ENCODE measurements at regions not wholly inside any gene's neighbourhood (a gene's known extent, or its start where the extent isn't known, plus 50 kb on each side); places are given as distances from the start of the nearest gene placed in this dataset.
A peak's percentile ranks its signal among the peaks of the same experiment; 100 is the strongest.

- DNase-seq (ENCODE audit: low read depth) = no peak
- in situ Hi-C loops (cut with HindIII; ENCODE audit: low pct_unique_long_range_greater_than_20kb, low sequenced_read_pairs) = no loop called here
Measured at GRCh38 chr5:128649192-128649591, 111.1 kb upstream of the FBN2 start.

- in situ Hi-C loops (cut with HindIII; ENCODE audit: low pct_unique_long_range_greater_than_20kb, low sequenced_read_pairs) = no loop called here
- no peak for DNase-seq (ENCODE audit: low read depth)
Measured at GRCh38 chr5:128662997-128663396, 125.0 kb upstream of the FBN2 start.

- DNase-seq (ENCODE audit: low read depth) = no peak
- in situ Hi-C loops (cut with HindIII; ENCODE audit: low pct_unique_long_range_greater_than_20kb, low sequenced_read_pairs) = no loop called here
Measured at GRCh38 chr5:128665747-128666355, 127.8 kb upstream of the FBN2 start.

GRCh38 chr5:128667152-128667551 is 129.1 kb upstream of the FBN2 start:
- in situ Hi-C loops (cut with HindIII; ENCODE audit: low pct_unique_long_range_greater_than_20kb, low sequenced_read_pairs) = no loop called here
- no peak for DNase-seq (ENCODE audit: low read depth)

- in situ Hi-C loops (cut with HindIII; ENCODE audit: low pct_unique_long_range_greater_than_20kb, low sequenced_read_pairs) = no loop called here
- no peak for DNase-seq (ENCODE audit: low read depth)
Measured at GRCh38 chr5:128667751-128668150, 129.7 kb upstream of the FBN2 start.

- in situ Hi-C loops (cut with HindIII; ENCODE audit: low pct_unique_long_range_greater_than_20kb, low sequenced_read_pairs) = no loop called here
- no peak for DNase-seq (ENCODE audit: low read depth)
Measured at GRCh38 chr5:128668921-128669320, 130.9 kb upstream of the FBN2 start.

- DNase-seq (ENCODE audit: low read depth) = no peak
- in situ Hi-C loops (cut with HindIII; ENCODE audit: low pct_unique_long_range_greater_than_20kb, low sequenced_read_pairs) = no loop called here
Measured at GRCh38 chr5:128669803-128670202, 131.8 kb upstream of the FBN2 start.

- in situ Hi-C loops (cut with HindIII; ENCODE audit: low pct_unique_long_range_greater_than_20kb, low sequenced_read_pairs) = no loop called here
- no peak for DNase-seq (ENCODE audit: low read depth)
Measured at GRCh38 chr5:128671943-128672342, 133.9 kb upstream of the FBN2 start.

GRCh38 chr5:128673000-128673399 is 135.0 kb upstream of the FBN2 start:
- in situ Hi-C loops (cut with HindIII; ENCODE audit: low pct_unique_long_range_greater_than_20kb, low sequenced_read_pairs) = no loop called here
- DNase-seq (ENCODE audit: low read depth) = no peak

- no peak for DNase-seq (ENCODE audit: low read depth)
- in situ Hi-C loops (cut with HindIII; ENCODE audit: low pct_unique_long_range_greater_than_20kb, low sequenced_read_pairs) = no loop called here
Measured at GRCh38 chr5:128673411-128673957, 135.4 kb upstream of the FBN2 start.

GRCh38 chr5:128673970-128674369 is 135.9 kb upstream of the FBN2 start:
- in situ Hi-C loops (cut with HindIII; ENCODE audit: low pct_unique_long_range_greater_than_20kb, low sequenced_read_pairs) = no loop called here
- no peak for DNase-seq (ENCODE audit: low read depth)

- DNase-seq (ENCODE audit: low read depth) = peak; percentile 31
- in situ Hi-C loops (cut with HindIII; ENCODE audit: low pct_unique_long_range_greater_than_20kb, low sequenced_read_pairs) = no loop called here
Measured at GRCh38 chr5:128674837-128675446, 136.9 kb upstream of the FBN2 start.

- no peak for DNase-seq (ENCODE audit: low read depth)
- in situ Hi-C loops (cut with HindIII; ENCODE audit: low pct_unique_long_range_greater_than_20kb, low sequenced_read_pairs) = no loop called here
Measured at GRCh38 chr5:128681096-128681495, 143.1 kb upstream of the FBN2 start.

- DNase-seq (ENCODE audit: low read depth) = no peak
- in situ Hi-C loops (cut with HindIII; ENCODE audit: low pct_unique_long_range_greater_than_20kb, low sequenced_read_pairs) = no loop called here
Measured at GRCh38 chr5:128681764-128682592, 143.9 kb upstream of the FBN2 start.

- in situ Hi-C loops (cut with HindIII; ENCODE audit: low pct_unique_long_range_greater_than_20kb, low sequenced_read_pairs) = no loop called here
- DNase-seq (ENCODE audit: low read depth) = no peak
Measured at GRCh38 chr5:128682669-128683068, 144.6 kb upstream of the FBN2 start.

- in situ Hi-C loops (cut with HindIII; ENCODE audit: low pct_unique_long_range_greater_than_20kb, low sequenced_read_pairs) = no loop called here
Measured at GRCh38 chr5:128684961-128685360, 146.9 kb upstream of the FBN2 start.

GRCh38 chr5:128687930-128688329 is 149.9 kb upstream of the FBN2 start:
- in situ Hi-C loops (cut with HindIII; ENCODE audit: low pct_unique_long_range_greater_than_20kb, low sequenced_read_pairs) = no loop called here
- DNase-seq (ENCODE audit: low read depth) = no peak

More at GRCh38 chr5:128684961-128685360, 146.9 kb upstream of the FBN2 start:
- DNase-seq (ENCODE audit: low read depth) = no peak

- DNase-seq (ENCODE audit: low read depth) = no peak
- in situ Hi-C loops (cut with HindIII; ENCODE audit: low pct_unique_long_range_greater_than_20kb, low sequenced_read_pairs) = no loop called here
Measured at GRCh38 chr5:128693764-128694163, 155.7 kb upstream of the FBN2 start.

- in situ Hi-C loops (cut with HindIII; ENCODE audit: low pct_unique_long_range_greater_than_20kb, low sequenced_read_pairs) = no loop called here
- DNase-seq (ENCODE audit: low read depth) = no peak
Measured at GRCh38 chr5:128695791-128696530, 157.9 kb upstream of the FBN2 start.
